GM18861 (cell line): ENCODE measurements at regions not wholly inside any gene's neighbourhood (a gene's known extent, or its start where the extent isn't known, plus 50 kb on each side); places are given as distances from the start of the nearest gene placed in this dataset.
"Not testable (repeated sequence)": the region's sequence is repeated elsewhere in the genome, so short reads cannot be mapped to it uniquely, and the experiment has no call there.

ENCODE experiments used
- ATAC-seq: cut with Tn5 transposase; IDR thresholded peaks from one replicate; pipeline ENCODE4 v1.9.1; 2021; ENCODE audit not compliant: unreplicated experiment

DNA sequence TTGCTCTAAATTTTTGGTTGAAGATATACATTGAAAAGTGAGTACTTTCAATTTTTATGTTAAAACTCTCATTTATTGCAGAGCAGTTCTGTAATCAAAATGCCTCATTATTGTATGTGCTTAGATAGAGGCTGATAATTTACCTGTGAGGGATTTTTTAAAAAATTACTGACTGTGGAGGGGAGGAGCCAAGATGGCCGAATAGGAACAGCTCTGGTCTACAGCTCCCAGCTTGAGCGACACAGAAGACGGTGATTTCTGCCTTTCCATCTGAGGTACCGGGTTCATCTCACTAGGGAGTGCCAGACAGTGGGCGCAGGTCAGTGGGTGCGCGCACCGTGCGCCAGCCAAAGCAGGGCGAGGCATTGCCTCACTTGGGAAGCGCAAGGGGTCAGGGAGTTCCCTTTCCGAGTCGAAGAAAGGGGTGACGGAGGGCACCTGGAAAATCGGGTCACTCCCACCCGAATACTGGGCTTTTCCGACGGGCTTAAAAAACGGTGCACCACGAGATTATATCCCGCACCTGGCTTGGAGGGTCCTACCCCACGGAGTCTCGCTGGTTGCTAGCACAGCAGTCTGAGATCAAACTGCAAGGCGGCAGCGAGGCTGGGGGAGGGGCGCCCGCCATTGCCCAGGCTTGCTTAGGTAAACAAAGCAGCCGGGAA is 89.4 kb downstream of the DDX11 start:
- ATAC-seq = not testable (repeated sequence)

DNA sequence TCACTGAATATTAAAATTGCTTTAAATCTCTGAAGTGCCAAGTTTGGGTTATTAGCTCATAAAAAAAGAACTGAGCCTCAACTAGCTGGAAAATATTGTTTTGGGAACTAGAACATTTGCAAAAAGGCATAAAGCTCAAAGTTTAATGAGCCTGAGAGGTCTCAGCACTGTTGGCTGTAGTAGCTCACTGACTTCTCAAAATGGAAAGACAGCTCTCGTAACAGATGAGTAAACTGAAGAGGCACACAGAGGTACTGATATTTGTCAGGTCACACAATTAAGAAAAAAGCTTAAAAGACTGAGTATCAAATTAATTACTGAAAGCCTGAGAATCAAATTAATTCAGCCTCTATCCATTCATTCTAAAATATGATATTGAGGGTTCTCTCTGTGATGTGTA is 100.6 kb downstream of the DDX11 start:
- not testable (repeated sequence) for ATAC-seq

- not testable (repeated sequence) for ATAC-seq
These were observed 103.9 kb downstream of the DDX11 start for GRCh38 chr12:31177514-31177913.

DNA sequence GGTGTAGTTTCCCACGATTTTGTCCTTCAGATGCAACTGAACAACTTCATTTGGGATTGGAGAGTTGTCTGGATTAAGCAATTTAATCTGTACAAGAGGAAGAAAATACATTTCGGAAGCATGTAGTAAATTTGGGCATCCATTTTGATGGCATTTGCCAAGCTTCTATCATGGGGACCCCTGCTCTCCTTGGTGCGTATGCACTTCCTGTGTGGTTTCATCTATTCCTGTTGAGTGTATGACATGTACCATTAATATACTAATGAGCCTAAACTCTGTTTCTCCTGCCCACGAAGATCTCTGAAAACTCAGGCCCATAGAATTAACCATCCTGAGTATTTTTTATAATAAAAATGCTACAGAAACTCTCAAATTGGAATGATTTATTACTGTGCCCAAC is 105.2 kb downstream of the DDX11 start:
- ATAC-seq = not testable (repeated sequence)

- ATAC-seq = not testable (repeated sequence)
These were observed 106.1 kb downstream of the DDX11 start for GRCh38 chr12:31179627-31180237.

DNA sequence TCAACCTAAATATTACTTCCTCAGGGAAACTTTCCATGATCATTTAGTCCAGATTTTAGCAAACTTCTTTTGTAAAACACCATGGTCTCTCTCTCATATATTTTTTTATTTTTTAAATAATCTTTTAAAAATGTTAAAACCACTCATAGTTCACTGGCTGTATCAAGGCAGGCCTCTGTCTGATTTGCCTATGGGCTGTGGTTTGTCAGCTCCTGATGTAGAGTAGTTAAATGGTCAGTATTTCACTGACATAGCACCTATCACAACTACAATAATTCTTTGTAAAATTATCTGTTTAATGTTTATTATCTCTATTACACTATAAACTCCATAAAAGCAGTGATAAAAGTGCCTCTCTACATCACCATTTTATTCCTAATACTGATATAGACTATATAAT is 108.9 kb downstream of the DDX11 start:
- ATAC-seq = not testable (repeated sequence)

- not testable (repeated sequence) for ATAC-seq
These were observed 109.4 kb downstream of the DDX11 start for GRCh38 chr12:31183107-31183506.

GRCh38 chr12:31183899-31184298 is 110.2 kb downstream of the DDX11 start:
- not testable (repeated sequence) for ATAC-seq

DNA sequence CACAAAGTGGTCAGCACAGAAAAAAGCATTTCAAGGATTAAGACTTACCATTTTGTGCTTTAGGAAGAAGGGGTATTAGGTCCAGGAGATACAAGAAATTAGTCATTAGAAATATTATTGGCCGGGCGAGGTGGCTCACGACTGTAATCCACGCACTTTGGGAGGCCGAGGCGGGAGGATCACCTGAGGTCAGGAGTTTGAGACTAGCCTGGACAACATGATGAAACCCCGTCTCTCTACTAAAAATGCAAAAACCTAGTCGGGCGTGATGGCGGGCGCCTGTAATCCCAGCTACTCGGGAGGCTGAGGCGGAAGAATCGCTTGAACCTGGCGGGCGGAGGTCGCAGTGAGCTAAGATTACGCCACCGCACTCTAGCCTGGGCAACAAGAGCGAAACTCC is 111.0 kb downstream of the DDX11 start:
- not testable (repeated sequence) for ATAC-seq

GRCh38 chr12:31192689-31193088 is 119.0 kb downstream of the DDX11 start:
- not testable (repeated sequence) for ATAC-seq

DNA sequence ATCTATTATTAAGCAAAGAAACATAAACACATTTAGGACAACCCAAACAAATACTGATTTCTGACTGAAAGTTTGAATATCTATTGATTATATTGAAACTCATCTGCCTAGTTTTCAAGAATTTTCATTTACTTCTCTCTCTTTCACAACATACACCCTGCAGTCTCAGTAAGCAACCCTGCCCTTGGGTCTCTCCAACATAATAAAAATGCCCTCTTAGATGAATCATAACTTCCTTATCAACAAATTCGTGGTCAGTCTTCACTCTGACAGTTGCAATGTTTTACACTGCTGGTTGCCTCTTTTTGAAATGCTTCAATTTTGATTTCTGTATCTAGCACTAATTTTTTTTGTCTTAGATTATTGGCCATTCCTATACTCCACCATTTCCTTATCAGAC is 122.0 kb downstream of the DDX11 start:
- ATAC-seq = not testable (repeated sequence)

DNA sequence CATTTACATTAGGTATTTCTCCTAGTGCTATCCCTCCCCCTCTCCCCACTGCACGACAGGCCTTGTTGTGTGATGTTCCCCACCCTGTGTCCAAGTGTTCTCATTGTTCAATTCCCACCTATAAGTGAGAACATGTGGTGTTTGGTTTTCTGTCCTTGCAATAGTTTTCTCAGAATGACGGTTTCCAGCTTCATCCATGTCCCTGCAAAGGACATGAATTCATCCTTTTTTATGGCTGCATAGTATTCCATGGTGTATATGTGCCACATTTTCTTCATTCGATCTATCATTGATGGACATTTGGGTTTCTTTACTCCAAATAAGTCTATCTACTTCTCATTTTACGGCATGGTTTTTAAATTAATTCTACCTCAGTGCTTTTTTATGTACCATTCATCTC is 125.8 kb downstream of the DDX11 start:
- ATAC-seq = not testable (repeated sequence)

- ATAC-seq = no peak
These were observed 124.6 kb downstream of the SINHCAF start for GRCh38 chr12:31201382-31201781.

DNA sequence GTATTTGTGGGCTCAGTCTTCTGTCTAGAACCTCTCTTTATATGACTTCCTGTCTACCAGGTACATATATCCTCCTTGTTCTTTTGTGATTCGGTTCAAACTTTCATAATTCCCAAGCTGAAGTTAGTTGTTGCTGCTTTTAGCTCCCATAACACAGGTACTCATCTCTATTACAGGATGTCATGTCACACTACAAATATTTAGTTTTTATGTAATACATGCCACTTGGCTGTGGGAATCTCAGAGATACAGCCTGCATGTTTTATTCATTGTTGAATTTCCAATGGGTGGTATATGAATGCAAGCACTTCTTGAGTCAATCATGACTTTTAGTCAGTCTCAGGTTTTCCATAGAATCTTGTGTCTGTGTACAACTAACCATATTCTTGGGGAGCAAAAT is 122.7 kb downstream of the SINHCAF start:
- no peak for ATAC-seq

DNA sequence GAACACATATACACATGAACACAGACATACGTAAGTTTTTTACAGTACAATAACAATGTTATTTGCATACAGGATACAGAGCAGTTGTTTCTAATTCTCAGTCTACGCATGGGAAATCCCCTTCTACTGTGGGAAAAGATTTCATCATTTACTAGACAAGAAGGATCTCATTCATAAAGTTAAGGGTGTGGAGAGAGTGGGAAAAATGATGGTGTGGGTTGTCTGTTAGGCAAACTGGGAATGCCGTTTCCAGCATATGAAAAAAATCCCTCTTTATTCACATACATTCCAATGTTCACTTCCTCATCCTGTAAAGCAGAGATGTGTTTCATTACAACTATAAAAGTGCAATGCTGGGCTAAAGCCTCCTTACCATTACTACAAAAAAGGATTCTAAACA is 120.9 kb downstream of the SINHCAF start:
- ATAC-seq = peak; percentile 96

GRCh38 chr12:31206038-31206670 is 119.8 kb downstream of the SINHCAF start:
- ATAC-seq = no peak

DNA sequence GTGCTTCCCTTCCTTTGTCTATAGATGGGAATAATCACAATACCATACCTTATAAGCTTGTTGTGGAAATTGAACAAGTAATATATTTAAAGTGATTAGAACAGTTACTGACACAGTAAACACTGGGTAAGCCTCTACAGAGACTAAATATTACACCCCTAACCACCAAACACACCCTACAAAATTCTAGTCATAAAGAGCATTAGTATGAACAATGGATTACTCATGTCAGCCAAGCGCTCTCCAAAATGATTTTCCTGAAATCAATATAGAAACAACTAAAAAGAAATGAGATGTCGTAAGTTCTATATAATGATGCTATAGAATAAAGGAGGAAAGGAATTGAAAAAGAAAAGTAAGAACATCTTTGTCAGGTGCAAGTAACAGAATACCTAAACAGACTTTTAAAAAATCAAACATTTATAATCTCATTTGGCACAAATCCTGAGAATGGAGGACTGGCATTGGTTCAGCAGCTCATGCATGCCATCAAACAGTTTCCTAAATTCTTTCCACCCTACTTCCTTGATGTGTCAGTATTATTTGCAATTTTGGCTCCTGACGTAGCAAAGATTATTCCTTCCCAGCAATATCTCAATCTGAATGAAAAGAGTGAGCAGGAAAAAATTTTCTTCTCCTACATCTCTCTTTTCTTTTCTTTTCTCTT is 118.0 kb downstream of the SINHCAF start:
- ATAC-seq = no peak

DNA sequence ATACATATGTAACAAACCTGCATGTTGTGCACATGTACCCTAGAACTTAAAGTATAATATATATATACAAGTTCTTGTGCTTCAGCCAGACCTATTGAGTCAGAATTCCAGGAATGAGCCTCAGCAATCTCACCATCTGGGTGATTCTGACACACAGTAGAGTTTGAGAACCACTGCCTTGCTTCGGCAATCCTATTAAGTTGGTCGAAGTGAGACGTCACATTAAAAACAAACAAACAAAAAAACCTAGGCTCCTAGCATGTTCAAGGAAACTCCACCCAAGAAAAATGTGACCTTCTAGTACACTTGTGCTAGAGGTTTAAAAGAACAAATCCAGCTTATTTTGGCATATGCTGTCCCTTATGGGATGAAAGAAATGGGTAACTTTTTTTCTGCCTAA is 115.8 kb downstream of the SINHCAF start:
- ATAC-seq = no peak

- ATAC-seq = no peak
These were observed 115.4 kb downstream of the SINHCAF start for GRCh38 chr12:31210541-31210940.

GRCh38 chr12:31214626-31215517 is 111.1 kb downstream of the SINHCAF start:
- ATAC-seq = no peak
